HUES48 (cell line): ENCODE measurements at regions not wholly inside any gene's neighbourhood (a gene's known extent, or its start where the extent isn't known, plus 50 kb on each side); places are given as distances from the start of the nearest gene placed in this dataset.
"Not testable (repeated sequence)": the region's sequence is repeated elsewhere in the genome, so short reads cannot be mapped to it uniquely, and the experiment has no call there.

Experiments used
- H3K27ac ChIP-seq: one replicate; pipeline ENCODE4 v1.7.0; 2013; ENCODE audit warnings: low read depth, low read length, inconsistent platforms
- H3K27me3 ChIP-seq: 2 replicates; pipeline ENCODE4 v1.6.1; 2013; ENCODE audit warnings: mild to moderate bottlenecking, low read length; ENCODE audit not compliant: control insufficient read depth, insufficient read depth
- H3K36me3 ChIP-seq: 2 replicates; pipeline ENCODE4 v1.6.1; 2013; ENCODE audit warnings: low read length; ENCODE audit not compliant: control insufficient read depth, insufficient read depth
- H3K4me1 ChIP-seq: 2 replicates; pipeline ENCODE4 v1.6.1; 2013; ENCODE audit warnings: mild to moderate bottlenecking, low read length; ENCODE audit not compliant: control insufficient read depth, insufficient read depth
- H3K4me3 ChIP-seq: 2 replicates; pipeline ENCODE4 v1.5.1; 2013; ENCODE audit warnings: mild to moderate bottlenecking, low read depth, low read length
- H3K9ac ChIP-seq: 2 replicates; pipeline ENCODE4 v1.6.1; 2013; ENCODE audit warnings: mild to moderate bottlenecking, low read depth, low read length, moderate library complexity
- H3K9me3 ChIP-seq: 2 replicates; pipeline ENCODE4 v1.6.1; 2013; ENCODE audit warnings: low read length; ENCODE audit not compliant: control insufficient read depth, insufficient read depth

GRCh38 chr19:20482721-20483120, 82.9 kb downstream of the ZNF737 start:
- no peak overlapping the region for H3K4me3 ChIP-seq
- peaks cover 10% of the 10 kb centered on the region for H3K9me3 ChIP-seq
- H3K36me3 ChIP-seq, result no peaks in the 10 kb centered on the region
- no peaks in the 10 kb centered on the region for H3K27me3 ChIP-seq
- no peak overlapping the region for H3K9ac ChIP-seq
- H3K4me1 ChIP-seq, result peaks cover 4% of the 10 kb centered on the region
- H3K27ac ChIP-seq, result no peak overlapping the region

GRCh38 chr19:20481736-20482135, 83.8 kb downstream of the ZNF737 start:
- Histone ChIP-seq H3K36me3 (no peaks in the 10 kb centered on the region), H3K9ac (no peak overlapping the region), H3K4me3 (no peak overlapping the region), H3K9me3 (peaks cover 10% of the 10 kb centered on the region; the same call in 1 of the 2 replicates), H3K27me3 (no peaks in the 10 kb centered on the region), H3K27ac (no peak overlapping the region), H3K4me1 (peaks cover 4% of the 10 kb centered on the region)

- Histone ChIP-seq H3K9ac (no peak overlapping the region), H3K36me3 (no peaks in the 10 kb centered on the region), H3K4me1 (peaks cover 4% of the 10 kb centered on the region), H3K27ac (no peak overlapping the region), H3K4me3 (no peak overlapping the region), H3K27me3 (no peaks in the 10 kb centered on the region), H3K9me3 (peaks cover 10% of the 10 kb centered on the region; the same call in 1 of the 2 replicates)
These were observed 86.1 kb downstream of the ZNF737 start for GRCh38 chr19:20479483-20479882.

- Histone ChIP-seq H3K4me1 (peaks cover 4% of the 10 kb centered on the region), H3K4me3 (no peak overlapping the region), H3K27ac (no peak overlapping the region), H3K36me3 (no peaks in the 10 kb centered on the region), H3K9ac (no peak overlapping the region), H3K27me3 (no peaks in the 10 kb centered on the region), H3K9me3 (peaks cover 10% of the 10 kb centered on the region; the same call in 1 of the 2 replicates)
These were observed 86.6 kb downstream of the ZNF737 start for GRCh38 chr19:20478936-20479335.

GRCh38 chr19:20472854-20473253, 92.7 kb downstream of the ZNF737 start:
- Histone ChIP-seq H3K9ac (no peak overlapping the region), H3K27ac (no peak overlapping the region), H3K27me3 (no peaks in the 10 kb centered on the region), H3K4me1 (no peaks in the 10 kb centered on the region), H3K36me3 (no peaks in the 10 kb centered on the region), H3K9me3 (no peaks in the 10 kb centered on the region), H3K4me3 (no peak overlapping the region)

- no peaks in the 10 kb centered on the region for H3K9me3 ChIP-seq
- no peaks in the 10 kb centered on the region for H3K27me3 ChIP-seq
- no peak overlapping the region for H3K27ac ChIP-seq
- no peaks in the 10 kb centered on the region for H3K36me3 ChIP-seq
- no peak overlapping the region for H3K4me3 ChIP-seq
- no peak overlapping the region for H3K9ac ChIP-seq
- H3K4me1 ChIP-seq, result peaks cover 3% of the 10 kb centered on the region; the same call in 1 of the 2 replicates
These were observed 94.2 kb downstream of the ZNF737 start for GRCh38 chr19:20471431-20471830.

- no peaks in the 10 kb centered on the region for H3K9me3 ChIP-seq
- H3K36me3 ChIP-seq, result no peaks in the 10 kb centered on the region
- peaks cover 3% of the 10 kb centered on the region; the same call in 1 of the 2 replicates for H3K4me1 ChIP-seq
- H3K9ac ChIP-seq, result no peak overlapping the region
- no peak overlapping the region for H3K4me3 ChIP-seq
- no peak overlapping the region for H3K27ac ChIP-seq
- H3K27me3 ChIP-seq, result no peaks in the 10 kb centered on the region
These were observed 95.0 kb downstream of the ZNF737 start for GRCh38 chr19:20470345-20471135.

GRCh38 chr19:20466638-20466990, 99.0 kb downstream of the ZNF737 start:
- H3K4me3 ChIP-seq, H3K9ac ChIP-seq, H3K4me1 ChIP-seq: not testable (repeated sequence)

GRCh38 chr19:20465922-20466637, 99.5 kb downstream of the ZNF737 start:
- not testable (repeated sequence) for H3K9ac ChIP-seq, H3K4me3 ChIP-seq
- H3K27ac ChIP-seq, result peak overlapping the region; percentile 35

More at GRCh38 chr19:20466638-20466990, 99.0 kb downstream of the ZNF737 start:
- H3K9me3 ChIP-seq, H3K36me3 ChIP-seq, H3K27me3 ChIP-seq: not testable (repeated sequence)
- H3K27ac ChIP-seq, result peak overlapping the region; percentile 35

GRCh38 chr19:20453425-20453935, 112.1 kb downstream of the ZNF737 start:
- no peak overlapping the region for H3K27ac ChIP-seq
- no peaks in the 10 kb centered on the region for H3K27me3 ChIP-seq
- no peak overlapping the region for H3K4me3 ChIP-seq
- H3K36me3 ChIP-seq, result no peaks in the 10 kb centered on the region
- no peak overlapping the region for H3K9ac ChIP-seq
- no peaks in the 10 kb centered on the region; the same call in 1 of the 2 replicates for H3K4me1 ChIP-seq
- H3K9me3 ChIP-seq, result no peaks in the 10 kb centered on the region

More at GRCh38 chr19:20465922-20466637, 99.5 kb downstream of the ZNF737 start:
- H3K9me3 ChIP-seq, H3K4me1 ChIP-seq, H3K27me3 ChIP-seq, H3K36me3 ChIP-seq: not testable (repeated sequence)
